ENCODE measurements at regions not wholly inside any gene's neighbourhood (a gene's known extent, or its start where the extent isn't known, plus 50 kb on each side); places are given as distances from the start of the nearest gene placed in this dataset.

DNA sequence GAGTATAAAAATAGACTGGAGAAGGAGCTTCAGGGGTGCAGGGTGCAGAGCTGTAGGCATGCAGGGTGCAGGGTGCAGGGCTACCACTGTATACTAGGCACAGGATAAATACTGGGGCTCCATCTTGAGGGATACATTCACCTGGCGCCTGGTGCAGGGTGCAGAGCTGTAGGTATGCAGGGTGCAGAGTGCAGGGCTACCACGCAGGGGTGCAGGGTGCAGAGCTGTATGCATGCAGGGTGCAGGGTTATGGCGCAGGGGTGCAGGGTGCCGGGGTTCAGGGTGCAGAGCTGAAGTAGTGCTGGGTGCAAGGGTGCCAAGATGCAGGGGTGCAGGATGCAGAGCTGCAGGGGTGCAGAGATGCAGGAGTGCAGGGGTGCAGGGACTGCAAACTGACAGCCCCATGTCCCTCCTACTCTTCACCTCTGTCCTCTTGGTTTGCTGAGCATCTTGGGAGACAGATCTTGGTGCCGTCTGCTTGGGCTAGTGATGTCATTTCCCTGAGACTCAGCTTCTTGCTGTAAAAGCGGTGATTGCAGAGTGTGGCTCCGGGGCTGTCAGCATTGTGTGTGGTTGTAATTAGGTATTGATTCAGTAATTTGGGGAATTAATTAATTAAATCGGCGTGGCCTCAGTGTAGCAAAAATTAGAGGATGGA lies 91.2 kb downstream of the ADRA2C start:
- Histone ChIP-seq H2AFZ (ENCODE audit: low read depth, low read length, severe bottlenecking) (no peak overlapping the region), H4K20me1 (ENCODE audit: low read depth, low read length) (no peaks in the 10 kb centered on the region), H3K9me3 (ENCODE audit: insufficient read depth, low read length) (no peaks in the 10 kb centered on the region), H3K36me3 (ENCODE audit: low read length) (no peaks in the 10 kb centered on the region), H3K27me3 (ENCODE audit: low read length) (no peaks in the 10 kb centered on the region), H3K9me2 (replicated peaks; ENCODE audit: insufficient read depth, low read length) (no peaks in the 10 kb centered on the region), H3K4me3 (ENCODE audit: insufficient read depth, low read length, poor library complexity, severe bottlenecking) (no peak overlapping the region), H3K4me2 (ENCODE audit: low read depth, low read length, poor library complexity, severe bottlenecking) (no peak overlapping the region), H3K9ac (ENCODE audit: low read length) (no peak overlapping the region), H3K79me2 (ENCODE audit: insufficient read depth, low read length) (no peaks in the 10 kb centered on the region), H3K27ac (ENCODE audit: low read depth, low read length) (no peak overlapping the region), H3F3A (ENCODE audit: insufficient read depth) (no peaks in the 10 kb centered on the region)
- TF ChIP-seq, protein P1, sequence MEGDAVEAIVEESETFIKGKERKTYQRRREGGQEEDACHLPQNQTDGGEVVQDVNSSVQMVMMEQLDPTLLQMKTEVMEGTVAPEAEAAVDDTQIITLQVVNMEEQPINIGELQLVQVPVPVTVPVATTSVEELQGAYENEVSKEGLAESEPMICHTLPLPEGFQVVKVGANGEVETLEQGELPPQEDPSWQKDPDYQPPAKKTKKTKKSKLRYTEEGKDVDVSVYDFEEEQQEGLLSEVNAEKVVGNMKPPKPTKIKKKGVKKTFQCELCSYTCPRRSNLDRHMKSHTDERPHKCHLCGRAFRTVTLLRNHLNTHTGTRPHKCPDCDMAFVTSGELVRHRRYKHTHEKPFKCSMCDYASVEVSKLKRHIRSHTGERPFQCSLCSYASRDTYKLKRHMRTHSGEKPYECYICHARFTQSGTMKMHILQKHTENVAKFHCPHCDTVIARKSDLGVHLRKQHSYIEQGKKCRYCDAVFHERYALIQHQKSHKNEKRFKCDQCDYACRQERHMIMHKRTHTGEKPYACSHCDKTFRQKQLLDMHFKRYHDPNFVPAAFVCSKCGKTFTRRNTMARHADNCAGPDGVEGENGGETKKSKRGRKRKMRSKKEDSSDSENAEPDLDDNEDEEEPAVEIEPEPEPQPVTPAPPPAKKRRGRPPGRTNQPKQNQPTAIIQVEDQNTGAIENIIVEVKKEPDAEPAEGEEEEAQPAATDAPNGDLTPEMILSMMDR (IDR thresholded peaks at IDR 0.05; ENCODE audit: insufficient read depth, low read length, poor library complexity, severe bottlenecking), result no peak
- no peak for TF ChIP-seq EZH2phosphoT487 (conservative IDR thresholded peaks at IDR 0.05; ENCODE audit: low read length)

DNA sequence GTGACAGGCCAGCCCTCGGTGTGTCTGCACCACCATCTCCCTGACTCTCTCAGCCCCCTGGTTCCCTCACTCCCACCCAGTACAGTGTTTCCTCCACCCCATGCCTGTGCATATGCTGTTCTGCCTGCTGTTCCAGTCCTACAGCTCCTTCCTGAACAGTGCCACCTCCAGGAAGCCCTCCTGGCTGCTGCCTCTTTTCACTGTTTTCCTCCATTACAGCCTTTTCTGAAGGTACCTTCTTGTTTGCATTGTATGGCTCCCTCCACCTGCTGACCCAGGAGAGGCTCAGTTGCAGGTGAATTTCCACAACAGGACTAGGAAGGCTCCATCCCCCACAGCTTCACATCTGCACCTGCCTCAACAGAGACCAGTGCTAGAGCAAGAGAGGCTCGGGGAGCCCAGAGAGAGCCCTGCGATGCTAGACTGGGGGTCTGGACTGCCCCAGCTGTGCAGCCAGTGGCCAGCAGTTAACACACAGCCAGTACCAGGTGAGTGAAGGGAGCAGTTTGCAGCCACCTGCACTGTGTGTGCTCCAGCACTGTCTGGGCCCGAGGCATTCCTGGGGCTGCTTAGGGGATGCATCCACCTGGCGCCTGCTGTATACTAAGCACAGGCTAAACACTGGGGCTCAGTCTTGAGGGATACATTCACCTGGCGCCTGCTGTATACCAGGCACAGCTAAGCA lies 92.0 kb downstream of the ADRA2C start:
- H3K27me3 ChIP-seq (ENCODE audit: low read length), result no peaks in the 10 kb centered on the region
- TF ChIP-seq EZH2phosphoT487 (conservative IDR thresholded peaks at IDR 0.05; ENCODE audit: low read length), result no peak
- TF ChIP-seq, protein P1 (IDR thresholded peaks at IDR 0.05; ENCODE audit: insufficient read depth, low read length, poor library complexity, severe bottlenecking), result no peak
- no peaks in the 10 kb centered on the region for H3K36me3 ChIP-seq (ENCODE audit: low read length)

DNA sequence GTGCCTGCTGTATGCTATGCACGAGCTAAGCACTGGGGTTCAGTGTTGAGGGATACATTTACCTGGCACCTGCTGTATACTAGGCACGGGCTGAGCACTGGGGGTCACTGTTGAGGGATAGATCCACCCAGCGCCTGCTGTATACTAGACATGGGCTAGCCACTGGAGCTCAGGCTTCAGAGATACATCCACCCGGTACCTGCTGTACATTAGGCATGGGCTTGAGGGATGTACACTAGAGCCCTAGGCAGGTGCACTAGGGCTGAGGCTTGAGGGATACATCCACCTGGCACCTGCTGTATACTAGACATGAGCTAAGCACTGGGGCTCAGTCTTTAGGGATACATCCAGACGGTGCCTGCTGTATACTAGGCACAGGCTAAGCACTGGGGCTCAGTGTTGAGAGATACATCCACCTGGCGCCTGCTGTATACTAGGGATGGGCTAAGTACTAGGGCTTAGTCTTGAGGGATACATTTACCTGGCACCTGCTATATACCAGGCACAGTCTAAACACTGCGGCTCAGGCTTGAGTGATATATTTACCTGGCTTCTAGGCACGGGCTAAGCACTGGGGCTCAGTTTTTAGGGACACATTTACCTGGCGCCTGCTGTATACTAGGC lies 92.7 kb downstream of the ADRA2C start:
- H3K79me2 ChIP-seq (ENCODE audit: insufficient read depth, low read length), result no peaks in the 10 kb centered on the region
- TF ChIP-seq EZH2phosphoT487 (conservative IDR thresholded peaks at IDR 0.05; ENCODE audit: low read length), result no peak
- TF ChIP-seq, protein P1 (IDR thresholded peaks at IDR 0.05; ENCODE audit: insufficient read depth, low read length, poor library complexity, severe bottlenecking), result no peak
- no peak overlapping the region for H3K9ac ChIP-seq (ENCODE audit: low read length)
- H3K27ac ChIP-seq (ENCODE audit: low read depth, low read length), result no peak overlapping the region
- no peaks in the 10 kb centered on the region for H3K9me3 ChIP-seq (ENCODE audit: insufficient read depth, low read length)
- no peak overlapping the region for H2AFZ ChIP-seq (ENCODE audit: low read depth, low read length, severe bottlenecking)
- no peaks in the 10 kb centered on the region for H3K27me3 ChIP-seq (ENCODE audit: low read length)
- no peaks in the 10 kb centered on the region for H3K9me2 ChIP-seq (replicated peaks; ENCODE audit: insufficient read depth, low read length)
- no peaks in the 10 kb centered on the region for H3F3A ChIP-seq (ENCODE audit: insufficient read depth)
- no peaks in the 10 kb centered on the region for H3K36me3 ChIP-seq (ENCODE audit: low read length)
- H4K20me1 ChIP-seq (ENCODE audit: low read depth, low read length), result no peaks in the 10 kb centered on the region
- no peak overlapping the region for H3K4me3 ChIP-seq (ENCODE audit: insufficient read depth, low read length, poor library complexity, severe bottlenecking)
- no peak overlapping the region for H3K4me2 ChIP-seq (ENCODE audit: low read depth, low read length, poor library complexity, severe bottlenecking)

More for the DNA sequence above, 92.0 kb downstream of the ADRA2C start:
- H2AFZ ChIP-seq (ENCODE audit: low read depth, low read length, severe bottlenecking), result no peak overlapping the region
- H3K4me3 ChIP-seq (ENCODE audit: insufficient read depth, low read length, poor library complexity, severe bottlenecking), result no peak overlapping the region
- H3K27ac ChIP-seq (ENCODE audit: low read depth, low read length), result no peak overlapping the region
- H3K4me2 ChIP-seq (ENCODE audit: low read depth, low read length, poor library complexity, severe bottlenecking), result no peak overlapping the region
- no peaks in the 10 kb centered on the region for H4K20me1 ChIP-seq (ENCODE audit: low read depth, low read length)
- no peaks in the 10 kb centered on the region for H3K9me3 ChIP-seq (ENCODE audit: insufficient read depth, low read length)
- no peaks in the 10 kb centered on the region for H3F3A ChIP-seq (ENCODE audit: insufficient read depth)
- no peak overlapping the region for H3K9ac ChIP-seq (ENCODE audit: low read length)
- H3K9me2 ChIP-seq (replicated peaks; ENCODE audit: insufficient read depth, low read length), result no peaks in the 10 kb centered on the region
- no peaks in the 10 kb centered on the region for H3K79me2 ChIP-seq (ENCODE audit: insufficient read depth, low read length)
